Caco-2 (cell line): ENCODE measurements at regions not wholly inside any gene's neighbourhood (a gene's known extent, or its start where the extent isn't known, plus 50 kb on each side); places are given as distances from the start of the nearest gene placed in this dataset.

ENCODE experiments used
- BruUV-seq: library from RNA; stranded (reverse); fragments of 400-500 nt; replicated peaks from 2 replicates; lab custom pipeline; 2021; lab: Mats Ljungman, UMichigan
- CTCF ChIA-PET: fragments of 300-600 bp; sonication (Branson Sonifier 250); formaldehyde crosslinking; loops from one replicate; lab custom pipeline; 2022; ENCODE audit warnings: antibody characterized with exemption; lab: Charles Lee
- POLR2A ChIA-PET: fragments of 300-600 bp; sonication (Branson Sonifier 250); formaldehyde crosslinking; loops from one replicate; lab custom pipeline; 2022; ENCODE audit warnings: antibody characterized with exemption; lab: Charles Lee
- DNase-seq, 2 experiments: peaks; one replicate each; pipeline versions ENCODE4 v3.0.0 to v3.0.0-alpha.2; 2020 to 2022
- H3K27me3 ChIP-seq: replicated peaks from 2 replicates; pipeline ENCODE4 v1.6.0; 2011; ENCODE audit warnings: low read length; ENCODE audit not compliant: control insufficient read depth, insufficient read depth
- H3K36me3 ChIP-seq: 2 replicates; pipeline ENCODE4 v1.5.1; 2011; ENCODE audit warnings: low read length; ENCODE audit not compliant: control insufficient read depth, insufficient read depth
- H3K4me1 ChIP-seq: fragments of 250-450 bp; sonication (Bioruptor Pico); 2 replicates; pipeline ENCODE4 v1.5.1; 2020; ENCODE audit warnings: mild to moderate bottlenecking
- H3K4me3 ChIP-seq: 2 replicates; pipeline ENCODE4 v1.5.1; 2011; ENCODE audit warnings: low read depth, mild to moderate bottlenecking, control low read depth, low read length
- H3K9me3 ChIP-seq: fragments of 250-450 bp; sonication (Bioruptor Pico); 2 replicates; pipeline ENCODE4 v1.5.1; 2020; ENCODE audit warnings: mild to moderate bottlenecking, moderate library complexity
- H3K27ac Mint-ChIP-seq: one replicate; pipeline ENCODE4 v1.8.0; 2022; ENCODE audit warnings: mixed read lengths; ENCODE audit not compliant: unreplicated experiment
- H3K27me3 Mint-ChIP-seq: one replicate; pipeline ENCODE4 v1.8.0; 2022; ENCODE audit warnings: mixed read lengths; ENCODE audit not compliant: insufficient read depth, unreplicated experiment
- H3K36me3 Mint-ChIP-seq: one replicate; pipeline ENCODE4 v1.8.0; 2022; ENCODE audit warnings: mild to moderate bottlenecking, mixed read lengths; ENCODE audit not compliant: insufficient read depth, unreplicated experiment
- H3K4me1 Mint-ChIP-seq: one replicate; pipeline ENCODE4 v1.8.0; 2022; ENCODE audit warnings: low read depth, mixed read lengths; ENCODE audit not compliant: unreplicated experiment
- H3K4me3 Mint-ChIP-seq: one replicate; pipeline ENCODE4 v1.8.0; 2022; ENCODE audit warnings: mild to moderate bottlenecking, moderate library complexity, mixed read lengths; ENCODE audit not compliant: unreplicated experiment
- H3K9me3 Mint-ChIP-seq: one replicate; pipeline ENCODE4 v1.8.0; 2022; ENCODE audit warnings: mixed read lengths; ENCODE audit not compliant: unreplicated experiment
- intact Hi-C: fragments of 100-400 bp; cut with micrococcal nuclease; formaldehyde crosslinking; loops from one replicate; pipeline ENCODE4 v1.10.0; 2022; ENCODE audit not compliant: unreplicated experiment
- TF ChIP-seq, protein P1 (sequence below), 2 experiments: fragments of 200-600 bp in 1 of 2; IDR thresholded peaks; 1 replicate in 1 of 2; 2 replicates in 1 of 2; pipeline versions ENCODE4 v1.5.1 to v1.8.0; 2011 to 2022; ENCODE audit warnings: antibody characterized with exemption in 1 of 2, control low read depth in 1 of 2, inconsistent platforms in 1 of 2, low read depth in 1 of 2, low read length in 1 of 2, mild to moderate bottlenecking in 1 of 2, moderate library complexity in 1 of 2; ENCODE audit not compliant: insufficient read depth in 1 of 2, severe bottlenecking in 1 of 2, unreplicated experiment in 1 of 2

GRCh38 chr7:115135146-115135545 is 213.3 kb downstream of the MDFIC start:
- Histone ChIP-seq H3K9me3 (no peaks in the 10 kb centered on the region), H3K4me1 (peaks cover 11% of the 10 kb centered on the region; the same call in 1 of the 2 replicates), H3K4me3 (no peak overlapping the region), H3K36me3 (no peaks in the 10 kb centered on the region), H3K27me3 (no peaks in the 10 kb centered on the region)
- Mint-ChIP-seq H3K9me3 (peaks cover 10% of the 10 kb centered on the region), H3K27ac (no peak overlapping the region), H3K4me3 (no peak overlapping the region), H3K4me1 (no peaks in the 10 kb centered on the region), H3K36me3 (no peaks in the 10 kb centered on the region), H3K27me3 (no peaks in the 10 kb centered on the region)
- intact Hi-C loops = no loop called here
- POLR2A ChIA-PET = no interaction called here
- CTCF ChIA-PET = no interaction called here
- no TSS peak for BruUV-seq
- no peak for DNase-seq
- TF ChIP-seq, protein P1, sequence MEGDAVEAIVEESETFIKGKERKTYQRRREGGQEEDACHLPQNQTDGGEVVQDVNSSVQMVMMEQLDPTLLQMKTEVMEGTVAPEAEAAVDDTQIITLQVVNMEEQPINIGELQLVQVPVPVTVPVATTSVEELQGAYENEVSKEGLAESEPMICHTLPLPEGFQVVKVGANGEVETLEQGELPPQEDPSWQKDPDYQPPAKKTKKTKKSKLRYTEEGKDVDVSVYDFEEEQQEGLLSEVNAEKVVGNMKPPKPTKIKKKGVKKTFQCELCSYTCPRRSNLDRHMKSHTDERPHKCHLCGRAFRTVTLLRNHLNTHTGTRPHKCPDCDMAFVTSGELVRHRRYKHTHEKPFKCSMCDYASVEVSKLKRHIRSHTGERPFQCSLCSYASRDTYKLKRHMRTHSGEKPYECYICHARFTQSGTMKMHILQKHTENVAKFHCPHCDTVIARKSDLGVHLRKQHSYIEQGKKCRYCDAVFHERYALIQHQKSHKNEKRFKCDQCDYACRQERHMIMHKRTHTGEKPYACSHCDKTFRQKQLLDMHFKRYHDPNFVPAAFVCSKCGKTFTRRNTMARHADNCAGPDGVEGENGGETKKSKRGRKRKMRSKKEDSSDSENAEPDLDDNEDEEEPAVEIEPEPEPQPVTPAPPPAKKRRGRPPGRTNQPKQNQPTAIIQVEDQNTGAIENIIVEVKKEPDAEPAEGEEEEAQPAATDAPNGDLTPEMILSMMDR (IDR thresholded peaks at IDR 0.05; ENCODE audit: insufficient read depth in 1 of 2, low read depth in 1 of 2, low read length in 1 of 2, severe bottlenecking in 1 of 2, unreplicated experiment in 1 of 2) = no peak

- no peaks in the 10 kb centered on the region for H3K36me3 Mint-ChIP-seq
- BruUV-seq = no TSS peak
- H3K27me3 Mint-ChIP-seq = no peaks in the 10 kb centered on the region
- H3K9me3 Mint-ChIP-seq = peaks cover 10% of the 10 kb centered on the region
- Histone ChIP-seq H3K4me3 (no peak overlapping the region), H3K4me1 (peaks cover 11% of the 10 kb centered on the region; the same call in 1 of the 2 replicates), H3K9me3 (no peaks in the 10 kb centered on the region), H3K27me3 (no peaks in the 10 kb centered on the region), H3K36me3 (no peaks in the 10 kb centered on the region)
- H3K4me1 Mint-ChIP-seq = no peaks in the 10 kb centered on the region
- no peak for DNase-seq
- ChIA-PET CTCF (no interaction called here), POLR2A (no interaction called here)
- intact Hi-C loops = no loop called here
- no peak overlapping the region for H3K4me3 Mint-ChIP-seq
- TF ChIP-seq, protein P1 (IDR thresholded peaks at IDR 0.05; ENCODE audit: insufficient read depth in 1 of 2, low read depth in 1 of 2, low read length in 1 of 2, severe bottlenecking in 1 of 2, unreplicated experiment in 1 of 2) = no peak
- H3K27ac Mint-ChIP-seq = no peak overlapping the region
These were observed 211.4 kb downstream of the MDFIC start for GRCh38 chr7:115133248-115133647.

DNA sequence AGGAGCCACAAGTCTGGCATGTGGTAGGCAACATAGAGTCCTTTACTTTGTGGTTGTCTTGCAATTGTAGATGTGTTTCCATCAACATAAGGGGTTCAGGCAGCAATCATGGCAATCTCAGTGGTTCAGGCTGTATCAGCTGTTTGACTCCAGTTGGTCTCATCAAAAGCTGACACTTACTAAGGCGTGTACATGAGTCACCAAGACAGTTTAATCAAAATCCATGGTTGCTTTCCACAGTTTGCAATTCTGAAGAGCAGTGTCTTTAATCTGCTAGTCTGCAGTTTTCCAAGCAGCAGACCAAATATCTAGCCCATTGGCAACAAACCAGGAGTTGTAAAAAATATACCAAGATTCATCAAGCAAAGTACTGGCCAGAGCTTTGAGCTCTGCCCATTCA is 210.2 kb downstream of the MDFIC start:
- no peaks in the 10 kb centered on the region for H3K27me3 ChIP-seq
- no peaks in the 10 kb centered on the region for H3K36me3 ChIP-seq
- H3K27me3 Mint-ChIP-seq = no peaks in the 10 kb centered on the region
- BruUV-seq = no TSS peak
- H3K4me3 ChIP-seq = no peak overlapping the region
- H3K9me3 Mint-ChIP-seq = peaks cover 10% of the 10 kb centered on the region
- TF ChIP-seq, protein P1 (IDR thresholded peaks at IDR 0.05; ENCODE audit: insufficient read depth in 1 of 2, low read depth in 1 of 2, low read length in 1 of 2, severe bottlenecking in 1 of 2, unreplicated experiment in 1 of 2) = no peak
- intact Hi-C loops = no loop called here
- H3K4me3 Mint-ChIP-seq = no peak overlapping the region
- no peak overlapping the region for H3K27ac Mint-ChIP-seq
- DNase-seq = no peak
- ChIA-PET CTCF (no interaction called here), POLR2A (no interaction called here)
- H3K4me1 Mint-ChIP-seq = no peaks in the 10 kb centered on the region
- H3K4me1 ChIP-seq = peaks cover 11% of the 10 kb centered on the region; the same call in 1 of the 2 replicates
- H3K36me3 Mint-ChIP-seq = no peaks in the 10 kb centered on the region
- no peaks in the 10 kb centered on the region for H3K9me3 ChIP-seq
